ENCODE measurements at regions not wholly inside any gene's neighbourhood (a gene's known extent, or its start where the extent isn't known, plus 50 kb on each side); places are given as distances from the start of the nearest gene placed in this dataset.

DNA sequence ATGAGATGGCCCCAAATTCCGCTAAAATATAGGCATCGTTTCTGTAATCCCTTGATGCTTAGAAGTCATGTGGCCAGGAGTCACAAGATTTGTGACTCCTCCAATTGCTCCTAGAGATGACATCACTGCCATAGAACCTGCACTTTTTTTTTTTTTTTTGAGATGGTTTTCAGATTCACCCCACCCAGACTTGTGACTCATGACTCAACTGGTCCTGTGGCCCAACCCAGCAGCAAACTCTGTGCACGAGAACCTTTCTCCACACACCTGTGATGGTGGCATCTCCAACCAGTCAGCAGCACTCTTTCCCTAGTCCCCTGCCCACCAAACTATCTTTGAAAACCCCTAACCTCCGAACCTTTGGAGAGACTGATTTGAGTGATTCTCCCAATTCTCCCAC lies 414.0 kb downstream of the MED10 start:
- 67 to 70% methylated on average over 4 of the region's 4 CpGs for WGBS, 2 donors
- no peaks in the 10 kb centered on the region for H3K27me3 ChIP-seq
- intact Hi-C loops (cut with DNase I): no loop called here
- no peak overlapping the region for H3K4me3 ChIP-seq
- no peaks in the 10 kb centered on the region for H3K36me3 ChIP-seq
- no peaks in the 10 kb centered on the region for H3K4me1 ChIP-seq
- no peak for FAIRE-seq
- TF ChIP-seq, protein P1, sequence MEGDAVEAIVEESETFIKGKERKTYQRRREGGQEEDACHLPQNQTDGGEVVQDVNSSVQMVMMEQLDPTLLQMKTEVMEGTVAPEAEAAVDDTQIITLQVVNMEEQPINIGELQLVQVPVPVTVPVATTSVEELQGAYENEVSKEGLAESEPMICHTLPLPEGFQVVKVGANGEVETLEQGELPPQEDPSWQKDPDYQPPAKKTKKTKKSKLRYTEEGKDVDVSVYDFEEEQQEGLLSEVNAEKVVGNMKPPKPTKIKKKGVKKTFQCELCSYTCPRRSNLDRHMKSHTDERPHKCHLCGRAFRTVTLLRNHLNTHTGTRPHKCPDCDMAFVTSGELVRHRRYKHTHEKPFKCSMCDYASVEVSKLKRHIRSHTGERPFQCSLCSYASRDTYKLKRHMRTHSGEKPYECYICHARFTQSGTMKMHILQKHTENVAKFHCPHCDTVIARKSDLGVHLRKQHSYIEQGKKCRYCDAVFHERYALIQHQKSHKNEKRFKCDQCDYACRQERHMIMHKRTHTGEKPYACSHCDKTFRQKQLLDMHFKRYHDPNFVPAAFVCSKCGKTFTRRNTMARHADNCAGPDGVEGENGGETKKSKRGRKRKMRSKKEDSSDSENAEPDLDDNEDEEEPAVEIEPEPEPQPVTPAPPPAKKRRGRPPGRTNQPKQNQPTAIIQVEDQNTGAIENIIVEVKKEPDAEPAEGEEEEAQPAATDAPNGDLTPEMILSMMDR (IDR thresholded peaks at IDR 0.05): no peak
- no peak for ATAC-seq
- DNase-seq: no peak
- H3K27ac ChIP-seq: no peak overlapping the region
- H3K9me3 ChIP-seq: no peaks in the 10 kb centered on the region

DNA sequence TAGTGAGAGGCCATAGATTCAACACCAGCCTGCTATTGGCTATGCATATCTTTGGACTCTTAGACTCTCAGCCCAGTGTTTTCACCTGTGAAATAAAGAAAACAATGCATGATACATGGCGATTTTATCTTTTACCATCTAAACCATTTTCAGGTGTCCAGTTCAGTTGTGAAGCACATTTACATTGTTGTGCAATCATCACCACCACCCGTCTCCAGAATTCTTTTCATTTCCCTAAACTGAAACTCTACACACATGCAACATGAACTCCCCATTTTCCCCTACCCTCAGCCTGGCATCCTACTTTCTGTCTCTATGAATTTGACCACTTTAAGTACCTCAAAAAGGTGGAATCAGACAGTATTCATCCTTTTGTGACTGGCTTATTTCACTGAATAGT lies 420.6 kb downstream of the MED10 start:
- FAIRE-seq: no peak

DNA sequence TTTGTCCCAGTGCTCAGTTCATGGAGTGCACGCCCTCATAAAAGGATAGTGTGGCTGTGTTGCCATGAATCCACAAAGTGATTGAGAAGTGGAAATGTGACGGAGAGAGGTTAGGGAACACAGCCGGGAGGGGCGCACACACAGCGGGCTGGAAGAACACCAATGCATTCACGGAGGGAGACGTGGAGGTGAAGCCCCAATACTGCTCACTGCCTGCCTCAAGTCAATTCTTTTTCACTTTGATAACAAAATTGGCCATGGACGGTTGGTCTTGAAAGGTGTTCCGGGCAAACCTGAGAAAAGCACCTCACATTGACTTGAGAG lies 424.1 kb downstream of the MED10 start:
- FAIRE-seq (no peak), DNase-seq (no peak), ATAC-seq (no peak)
- no peak overlapping the region for H3K27ac ChIP-seq
- H3K27me3 ChIP-seq: no peaks in the 10 kb centered on the region
- no peaks in the 10 kb centered on the region for H3K9me3 ChIP-seq
- intact Hi-C loops (cut with DNase I): no loop called here
- no peak overlapping the region for H3K4me3 ChIP-seq
- no peaks in the 10 kb centered on the region for H3K4me1 ChIP-seq
- no peaks in the 10 kb centered on the region for H3K36me3 ChIP-seq
- WGBS, 2 donors: 69 to 78% methylated on average over 9 of the region's 9 CpGs
- TF ChIP-seq, protein P1 (IDR thresholded peaks at IDR 0.05): no peak

More for the DNA sequence above, 420.6 kb downstream of the MED10 start:
- Histone ChIP-seq H3K27me3 (no peaks in the 10 kb centered on the region), H3K4me1 (no peaks in the 10 kb centered on the region), H3K27ac (no peak overlapping the region), H3K4me3 (no peak overlapping the region), H3K9me3 (no peaks in the 10 kb centered on the region), H3K36me3 (no peaks in the 10 kb centered on the region)
- DNase-seq (no peak), ATAC-seq (no peak)
- TF ChIP-seq, protein P1 (IDR thresholded peaks at IDR 0.05): no peak
- 46 to 66% methylated on average over 2 of the region's 2 CpGs for WGBS, 2 donors
- intact Hi-C loops (cut with DNase I): no loop called here

- DNase-seq (no peak), ATAC-seq (no peak), FAIRE-seq (no peak)
- H3K9me3 ChIP-seq: no peaks in the 10 kb centered on the region
- intact Hi-C loops (cut with DNase I): no loop called here
- TF ChIP-seq, protein P1 (IDR thresholded peaks at IDR 0.05): no peak
- no peaks in the 10 kb centered on the region for H3K4me1 ChIP-seq
- WGBS, 2 donors: 61 to 70% methylated on average over 12 of the region's 12 CpGs
- H3K4me3 ChIP-seq: no peak overlapping the region
- no peaks in the 10 kb centered on the region for H3K36me3 ChIP-seq
- H3K27me3 ChIP-seq: no peaks in the 10 kb centered on the region
- H3K27ac ChIP-seq: no peak overlapping the region
Observed at GRCh38 chr5:5953584-5954274, 424.6 kb downstream of the MED10 start.

DNA sequence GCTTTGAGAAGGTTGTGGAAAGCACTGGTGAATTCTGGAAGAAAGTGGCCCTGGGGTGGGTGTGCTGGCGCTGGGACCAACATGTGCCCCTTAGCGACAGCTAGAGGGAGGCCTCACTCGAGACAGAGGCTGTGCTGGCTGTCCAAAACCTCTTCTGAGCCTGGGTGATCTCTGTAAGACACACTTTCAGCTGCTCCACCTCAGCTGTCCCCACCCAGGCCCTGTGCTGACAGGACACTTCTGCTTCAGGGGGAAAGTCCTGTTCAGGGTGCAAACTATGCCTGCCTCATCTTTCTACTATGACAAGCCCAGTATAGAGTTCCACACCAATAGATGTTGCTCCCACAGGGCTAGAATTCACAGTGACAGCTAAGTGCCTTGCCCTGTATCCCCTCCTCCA lies 426.4 kb downstream of the MED10 start:
- WGBS, 2 donors: 50 to 65% methylated on average over 3 of the region's 3 CpGs
- no peak for DNase-seq

More for the DNA sequence above, 426.4 kb downstream of the MED10 start:
- TF ChIP-seq, protein P1 (IDR thresholded peaks at IDR 0.05): no peak
- Histone ChIP-seq H3K27ac (no peak overlapping the region), H3K27me3 (no peaks in the 10 kb centered on the region), H3K4me1 (no peaks in the 10 kb centered on the region), H3K9me3 (no peaks in the 10 kb centered on the region), H3K36me3 (no peaks in the 10 kb centered on the region), H3K4me3 (no peak overlapping the region)
- intact Hi-C loops (cut with DNase I): no loop called here
- no peak for FAIRE-seq
- no peak for ATAC-seq
